HFFc6 (cell line): ENCODE measurements at regions not wholly inside any gene's neighbourhood (a gene's known extent, or its start where the extent isn't known, plus 50 kb on each side); places are given as distances from the start of the nearest gene placed in this dataset.

Source experiments
- DNase-seq: peaks from one replicate; pipeline ENCODE4 v3.0.0-alpha.2; 2018
- H3K27ac Mint-ChIP-seq: 2 replicates; pipeline ENCODE4 v1.8.0; 2020; ENCODE audit warnings: mild to moderate bottlenecking, mixed read lengths
- H3K27me3 Mint-ChIP-seq: 2 replicates; pipeline ENCODE4 v1.8.0; 2021; ENCODE audit warnings: mild to moderate bottlenecking, moderate library complexity, mixed read lengths; ENCODE audit not compliant: insufficient read depth
- H3K36me3 Mint-ChIP-seq: 2 replicates; pipeline ENCODE4 v1.8.0; 2021; ENCODE audit warnings: low read depth, mixed read lengths
- H3K4me1 Mint-ChIP-seq: 2 replicates; pipeline ENCODE4 v1.8.0; 2020; ENCODE audit warnings: low read depth, mixed read lengths
- H3K4me3 Mint-ChIP-seq: 2 replicates; pipeline ENCODE4 v1.8.0; 2020; ENCODE audit warnings: mild to moderate bottlenecking, moderate library complexity, mixed read lengths
- H3K9me3 Mint-ChIP-seq: 2 replicates; pipeline ENCODE4 v1.8.0; 2020; ENCODE audit warnings: mild to moderate bottlenecking, mixed read lengths
- TF ChIP-seq, protein P1 (sequence below): fragments of 200-600 bp; sonication (generic); IDR thresholded peaks from 2 replicates; pipeline ENCODE4 v1.5.0; 2021; ENCODE audit warnings: antibody characterized with exemption, mild to moderate bottlenecking

DNA sequence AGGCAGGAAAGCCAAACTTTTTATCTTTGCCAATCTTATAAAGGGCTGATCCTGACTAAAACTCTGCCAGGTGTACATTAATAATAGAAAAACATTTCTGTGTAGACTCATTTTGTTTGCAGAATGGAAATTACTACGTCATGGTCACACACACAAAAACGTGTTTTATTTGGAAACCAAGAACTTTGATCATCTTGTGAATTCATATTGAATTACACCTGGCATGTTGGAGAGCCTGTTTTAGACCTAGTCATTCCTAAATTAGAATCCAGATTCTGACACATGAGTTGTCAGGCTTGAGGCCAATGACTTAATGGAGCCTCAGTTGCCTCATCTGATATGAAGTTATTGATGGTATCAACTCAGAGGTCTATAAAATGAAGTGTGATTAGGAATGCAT is 235.6 kb upstream of the TENM4 start:
- TF ChIP-seq, protein P1, sequence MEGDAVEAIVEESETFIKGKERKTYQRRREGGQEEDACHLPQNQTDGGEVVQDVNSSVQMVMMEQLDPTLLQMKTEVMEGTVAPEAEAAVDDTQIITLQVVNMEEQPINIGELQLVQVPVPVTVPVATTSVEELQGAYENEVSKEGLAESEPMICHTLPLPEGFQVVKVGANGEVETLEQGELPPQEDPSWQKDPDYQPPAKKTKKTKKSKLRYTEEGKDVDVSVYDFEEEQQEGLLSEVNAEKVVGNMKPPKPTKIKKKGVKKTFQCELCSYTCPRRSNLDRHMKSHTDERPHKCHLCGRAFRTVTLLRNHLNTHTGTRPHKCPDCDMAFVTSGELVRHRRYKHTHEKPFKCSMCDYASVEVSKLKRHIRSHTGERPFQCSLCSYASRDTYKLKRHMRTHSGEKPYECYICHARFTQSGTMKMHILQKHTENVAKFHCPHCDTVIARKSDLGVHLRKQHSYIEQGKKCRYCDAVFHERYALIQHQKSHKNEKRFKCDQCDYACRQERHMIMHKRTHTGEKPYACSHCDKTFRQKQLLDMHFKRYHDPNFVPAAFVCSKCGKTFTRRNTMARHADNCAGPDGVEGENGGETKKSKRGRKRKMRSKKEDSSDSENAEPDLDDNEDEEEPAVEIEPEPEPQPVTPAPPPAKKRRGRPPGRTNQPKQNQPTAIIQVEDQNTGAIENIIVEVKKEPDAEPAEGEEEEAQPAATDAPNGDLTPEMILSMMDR, result no peak
- H3K4me3 Mint-ChIP-seq, result no peak overlapping the region
- DNase-seq, result no peak
- peaks cover 6% of the 10 kb centered on the region; the same call in 1 of the 2 replicates for H3K27me3 Mint-ChIP-seq
- no peak overlapping the region for H3K27ac Mint-ChIP-seq
- no peaks in the 10 kb centered on the region for H3K9me3 Mint-ChIP-seq
- no peaks in the 10 kb centered on the region for H3K4me1 Mint-ChIP-seq
- H3K36me3 Mint-ChIP-seq, result no peaks in the 10 kb centered on the region

DNA sequence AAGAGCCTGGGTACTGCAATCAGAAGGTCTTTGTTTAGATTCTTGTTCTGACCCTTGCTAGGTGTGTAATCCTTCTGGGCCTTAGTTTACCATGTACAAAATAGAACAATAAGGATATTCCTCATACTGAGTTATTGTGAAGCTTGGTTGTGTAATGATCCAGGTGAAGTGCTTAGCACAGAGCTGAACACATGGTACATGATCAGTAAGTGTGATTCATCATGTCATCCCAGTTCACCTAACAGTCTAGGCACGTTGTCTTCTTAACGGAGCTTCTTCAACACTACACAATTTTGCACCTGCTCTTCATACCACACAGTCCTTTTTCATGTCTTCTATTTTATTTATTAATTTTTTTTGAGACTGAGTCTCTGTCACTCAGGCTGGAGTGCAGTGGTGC is 234.3 kb upstream of the TENM4 start:
- TF ChIP-seq, protein P1, result no peak
- no peaks in the 10 kb centered on the region for H3K4me1 Mint-ChIP-seq
- DNase-seq, result no peak
- peaks cover 6% of the 10 kb centered on the region; the same call in 1 of the 2 replicates for H3K27me3 Mint-ChIP-seq
- no peaks in the 10 kb centered on the region for H3K36me3 Mint-ChIP-seq
- no peak overlapping the region for H3K27ac Mint-ChIP-seq
- no peak overlapping the region for H3K4me3 Mint-ChIP-seq
- H3K9me3 Mint-ChIP-seq, result no peaks in the 10 kb centered on the region

DNA sequence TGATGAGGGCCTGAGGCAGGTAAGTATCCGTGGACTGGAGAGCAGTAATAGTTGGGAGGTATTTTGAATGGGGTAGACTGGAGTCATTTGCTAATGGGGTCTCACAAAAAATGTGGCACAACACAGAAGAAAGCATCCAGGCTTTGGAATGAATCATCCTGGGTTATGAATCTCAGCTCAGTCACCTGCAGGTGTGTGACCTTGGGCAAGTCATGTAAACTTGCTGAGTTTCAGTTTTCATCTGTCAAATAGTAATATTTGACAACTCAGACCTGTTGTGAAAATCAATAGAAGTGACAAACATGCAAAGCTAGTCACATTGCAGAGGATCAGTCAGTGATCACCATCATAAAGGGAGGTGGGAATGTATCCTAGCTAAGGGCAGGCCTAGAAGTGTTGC is 232.0 kb upstream of the TENM4 start:
- DNase-seq, result no peak
- no peak overlapping the region for H3K27ac Mint-ChIP-seq
- no peaks in the 10 kb centered on the region for H3K9me3 Mint-ChIP-seq
- no peaks in the 10 kb centered on the region for H3K4me1 Mint-ChIP-seq
- H3K36me3 Mint-ChIP-seq, result no peaks in the 10 kb centered on the region
- no peak overlapping the region for H3K4me3 Mint-ChIP-seq
- TF ChIP-seq, protein P1, result no peak
- H3K27me3 Mint-ChIP-seq, result peaks cover 2% of the 10 kb centered on the region; the same call in 1 of the 2 replicates

DNA sequence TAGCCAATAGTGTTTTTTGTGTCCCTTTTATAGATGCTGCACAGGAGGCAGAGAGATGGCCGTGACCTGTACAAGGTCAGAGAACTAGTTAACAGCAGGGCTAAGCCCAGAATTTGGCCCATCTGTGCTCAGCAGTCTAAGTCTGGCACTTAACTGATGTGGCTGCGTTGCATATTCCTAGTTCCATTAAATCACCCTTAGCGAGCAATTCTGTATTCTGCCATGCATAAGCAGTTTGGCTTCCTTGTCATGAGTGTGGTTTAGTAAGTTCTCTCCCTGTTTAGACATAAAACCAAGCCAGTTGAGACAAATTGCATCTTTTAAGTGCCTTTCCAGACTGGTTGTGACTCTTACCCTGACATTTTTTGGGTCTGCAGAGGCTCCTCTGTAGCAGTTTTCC is 230.6 kb upstream of the TENM4 start:
- H3K9me3 Mint-ChIP-seq, result no peaks in the 10 kb centered on the region
- no peaks in the 10 kb centered on the region for H3K36me3 Mint-ChIP-seq
- TF ChIP-seq, protein P1, result no peak
- H3K27me3 Mint-ChIP-seq, result peaks cover 6% of the 10 kb centered on the region; the same call in 1 of the 2 replicates
- no peak overlapping the region for H3K27ac Mint-ChIP-seq
- no peaks in the 10 kb centered on the region for H3K4me1 Mint-ChIP-seq
- H3K4me3 Mint-ChIP-seq, result no peak overlapping the region
- DNase-seq, result no peak

DNA sequence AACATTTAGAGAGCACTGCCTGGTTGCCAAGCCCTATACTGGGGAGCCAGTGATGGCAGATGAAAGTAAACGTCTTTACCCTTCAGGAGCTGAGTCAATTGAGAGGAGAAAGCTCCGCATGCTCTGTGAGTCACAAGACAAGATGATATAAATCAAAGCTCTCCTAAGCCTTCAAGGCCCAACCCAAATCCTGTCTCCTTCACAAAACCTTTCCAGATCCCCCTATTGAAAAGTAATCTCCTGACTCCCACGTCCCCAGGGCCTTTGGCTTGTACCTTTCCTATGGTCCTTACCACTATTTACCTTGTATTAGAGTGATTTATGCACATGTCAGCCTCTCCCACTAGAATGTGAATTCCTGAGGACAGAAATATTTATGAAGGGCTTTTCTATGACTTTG is 230.1 kb upstream of the TENM4 start:
- Mint-ChIP-seq H3K4me1 (no peaks in the 10 kb centered on the region), H3K27me3 (peaks cover 6% of the 10 kb centered on the region; the same call in 1 of the 2 replicates), H3K36me3 (no peaks in the 10 kb centered on the region), H3K27ac (no peak overlapping the region), H3K4me3 (no peak overlapping the region), H3K9me3 (no peaks in the 10 kb centered on the region)
- no peak for DNase-seq
- TF ChIP-seq, protein P1, result no peak

DNA sequence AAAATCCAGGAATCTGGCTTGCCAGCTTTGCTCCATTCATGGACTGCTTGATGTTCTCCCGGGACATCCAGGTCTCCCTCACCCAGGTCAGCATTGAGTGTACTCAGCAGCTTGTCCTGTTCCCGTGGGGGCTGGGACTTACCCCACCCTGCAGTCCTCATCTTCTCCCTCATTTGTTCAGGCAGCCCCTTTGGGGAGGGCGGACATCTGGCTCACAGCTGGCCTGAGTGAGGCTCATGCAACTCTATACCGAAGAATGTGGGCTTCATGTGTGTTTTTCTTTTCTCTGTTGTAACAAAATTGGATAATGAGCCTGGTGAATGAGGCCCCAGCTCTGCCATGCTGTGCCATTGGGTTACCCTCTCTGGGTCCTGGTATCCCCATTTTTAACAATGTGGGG is 227.7 kb upstream of the TENM4 start:
- no peak overlapping the region for H3K27ac Mint-ChIP-seq
- no peak overlapping the region for H3K4me3 Mint-ChIP-seq
- H3K36me3 Mint-ChIP-seq, result no peaks in the 10 kb centered on the region
- no peak for DNase-seq
- TF ChIP-seq, protein P1, result no peak
- peaks cover 6% of the 10 kb centered on the region; the same call in 1 of the 2 replicates for H3K27me3 Mint-ChIP-seq
- no peaks in the 10 kb centered on the region for H3K9me3 Mint-ChIP-seq
- no peaks in the 10 kb centered on the region for H3K4me1 Mint-ChIP-seq
